Calu3 (cell line): ENCODE measurements at regions not wholly inside any gene's neighbourhood (a gene's known extent, or its start where the extent isn't known, plus 50 kb on each side); places are given as distances from the start of the nearest gene placed in this dataset.

ENCODE experiments used
- BruUV-seq: library from RNA; stranded (reverse); fragments of 400-500 nt; replicated peaks from 2 replicates; lab custom pipeline; 2021; lab: Mats Ljungman, UMichigan
- CTCF ChIA-PET: fragments of 300-600 bp; sonication (Branson Sonifier 250); formaldehyde crosslinking; loops from one replicate; lab custom pipeline; 2022; ENCODE audit warnings: antibody characterized with exemption; lab: Charles Lee
- DNase-seq: peaks from one replicate; pipeline ENCODE4 v3.0.0; 2022
- H3K27ac Mint-ChIP-seq: one replicate; pipeline ENCODE4 v1.8.0; 2022; ENCODE audit warnings: mixed read lengths; ENCODE audit not compliant: unreplicated experiment
- H3K27me3 Mint-ChIP-seq: one replicate; pipeline ENCODE4 v1.8.0; 2022; ENCODE audit warnings: mixed read lengths; ENCODE audit not compliant: unreplicated experiment
- H3K36me3 Mint-ChIP-seq: one replicate; pipeline ENCODE4 v1.8.0; 2022; ENCODE audit warnings: mild to moderate bottlenecking, moderate library complexity, mixed read lengths; ENCODE audit not compliant: insufficient read depth, unreplicated experiment
- H3K4me1 Mint-ChIP-seq: one replicate; pipeline ENCODE4 v1.8.0; 2022; ENCODE audit warnings: mild to moderate bottlenecking, low read depth, mixed read lengths; ENCODE audit not compliant: unreplicated experiment
- H3K4me3 Mint-ChIP-seq: one replicate; pipeline ENCODE4 v1.8.0; 2022; ENCODE audit warnings: mild to moderate bottlenecking, low read depth, moderate library complexity, mixed read lengths; ENCODE audit not compliant: unreplicated experiment
- H3K9me3 Mint-ChIP-seq: one replicate; pipeline ENCODE4 v1.8.0; 2022; ENCODE audit warnings: low read depth, mixed read lengths; ENCODE audit not compliant: unreplicated experiment
- intact Hi-C: fragments of 100-400 bp; cut with micrococcal nuclease; formaldehyde crosslinking; loops from one replicate; pipeline ENCODE4 v1.10.0; 2022; ENCODE audit not compliant: unreplicated experiment
- TF ChIP-seq, protein P1 (sequence below): fragments of 200-600 bp; IDR thresholded peaks from one replicate; pipeline ENCODE4 v1.8.0; 2022; ENCODE audit warnings: antibody characterized with exemption; ENCODE audit not compliant: unreplicated experiment

DNA sequence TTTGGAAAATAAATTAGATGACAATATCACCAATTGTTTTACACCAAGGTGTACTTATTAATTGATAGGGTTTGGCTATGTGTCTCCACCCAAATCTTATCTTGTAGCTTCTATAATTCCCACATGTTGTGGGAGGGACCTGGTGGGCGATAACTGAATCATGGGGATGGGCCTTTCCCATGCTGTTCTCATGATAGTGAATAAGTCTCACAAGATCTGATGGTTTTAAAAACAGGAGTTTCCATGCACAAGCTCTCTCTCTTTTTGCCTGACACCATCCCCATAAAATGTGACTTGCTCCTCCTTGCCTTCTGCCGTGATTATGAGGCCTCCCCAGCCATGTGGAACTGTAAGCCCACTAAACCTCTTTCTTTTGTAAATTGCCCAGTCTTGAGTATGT, 131.0 kb upstream of the LMO4 start:
- DNase-seq: no peak
- no peak overlapping the region for H3K27ac Mint-ChIP-seq
- no peaks in the 10 kb centered on the region for H3K27me3 Mint-ChIP-seq
- peaks cover 19% of the 10 kb centered on the region for H3K4me1 Mint-ChIP-seq
- CTCF ChIA-PET: no interaction called here
- H3K36me3 Mint-ChIP-seq: no peaks in the 10 kb centered on the region
- H3K9me3 Mint-ChIP-seq: peaks cover 6% of the 10 kb centered on the region
- H3K4me3 Mint-ChIP-seq: no peak overlapping the region
- intact Hi-C loops: no loop called here
- no TSS peak for BruUV-seq
- TF ChIP-seq, protein P1, sequence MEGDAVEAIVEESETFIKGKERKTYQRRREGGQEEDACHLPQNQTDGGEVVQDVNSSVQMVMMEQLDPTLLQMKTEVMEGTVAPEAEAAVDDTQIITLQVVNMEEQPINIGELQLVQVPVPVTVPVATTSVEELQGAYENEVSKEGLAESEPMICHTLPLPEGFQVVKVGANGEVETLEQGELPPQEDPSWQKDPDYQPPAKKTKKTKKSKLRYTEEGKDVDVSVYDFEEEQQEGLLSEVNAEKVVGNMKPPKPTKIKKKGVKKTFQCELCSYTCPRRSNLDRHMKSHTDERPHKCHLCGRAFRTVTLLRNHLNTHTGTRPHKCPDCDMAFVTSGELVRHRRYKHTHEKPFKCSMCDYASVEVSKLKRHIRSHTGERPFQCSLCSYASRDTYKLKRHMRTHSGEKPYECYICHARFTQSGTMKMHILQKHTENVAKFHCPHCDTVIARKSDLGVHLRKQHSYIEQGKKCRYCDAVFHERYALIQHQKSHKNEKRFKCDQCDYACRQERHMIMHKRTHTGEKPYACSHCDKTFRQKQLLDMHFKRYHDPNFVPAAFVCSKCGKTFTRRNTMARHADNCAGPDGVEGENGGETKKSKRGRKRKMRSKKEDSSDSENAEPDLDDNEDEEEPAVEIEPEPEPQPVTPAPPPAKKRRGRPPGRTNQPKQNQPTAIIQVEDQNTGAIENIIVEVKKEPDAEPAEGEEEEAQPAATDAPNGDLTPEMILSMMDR: no peak

DNA sequence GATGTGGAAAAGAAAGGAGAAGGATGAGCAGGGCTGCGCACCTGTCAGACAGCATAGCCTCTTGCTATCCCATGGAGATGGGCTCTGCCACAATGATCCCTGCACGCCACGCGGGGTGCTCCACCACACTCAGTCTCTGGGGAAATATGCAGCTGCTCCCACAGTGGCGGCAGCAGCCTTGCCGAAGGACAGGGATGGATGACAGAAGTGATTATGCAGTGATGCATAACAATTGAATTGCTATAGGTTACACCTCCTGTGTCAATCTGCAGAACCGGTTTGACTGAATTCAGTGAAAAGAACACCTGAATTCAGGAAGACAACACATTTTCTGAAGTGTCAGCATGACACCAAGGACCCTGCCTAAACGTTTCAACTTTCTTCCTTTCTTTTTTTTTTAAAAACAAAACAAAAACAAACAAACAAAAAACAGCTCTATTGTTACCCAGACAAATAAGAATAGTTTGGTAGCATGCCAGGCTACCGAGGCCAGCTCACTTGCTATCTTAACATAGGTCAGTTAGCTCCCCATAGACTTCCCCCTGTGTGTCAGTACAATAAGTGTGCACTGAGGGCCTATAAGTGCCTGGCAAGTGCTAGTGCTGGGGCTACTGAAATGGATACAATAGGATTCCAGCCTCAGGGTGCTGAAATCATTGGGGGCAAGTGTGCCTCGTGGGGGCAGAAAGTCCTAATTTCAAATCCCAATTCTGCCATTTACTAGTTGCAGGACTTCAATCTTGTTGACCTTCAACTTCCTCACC, 127.6 kb upstream of the LMO4 start:
- CTCF ChIA-PET: interaction anchor here (1.2 kb wide), 1 partner anchor 133 kb away, joined by 4 read pairs; no protein-coding TSS in a partner anchor
- H3K36me3 Mint-ChIP-seq: no peaks in the 10 kb centered on the region
- TF ChIP-seq, protein P1: no peak
- peak; percentile 53 for DNase-seq
- intact Hi-C loops: loop anchor here (5.0 kb wide), 1 partner anchor 49 kb away; no protein-coding TSS in a partner anchor
- peaks cover 19% of the 10 kb centered on the region for H3K4me1 Mint-ChIP-seq
- no peaks in the 10 kb centered on the region for H3K27me3 Mint-ChIP-seq
- no TSS peak for BruUV-seq
- H3K9me3 Mint-ChIP-seq: no peaks in the 10 kb centered on the region
- no peak overlapping the region for H3K4me3 Mint-ChIP-seq
- H3K27ac Mint-ChIP-seq: no peak overlapping the region

DNA sequence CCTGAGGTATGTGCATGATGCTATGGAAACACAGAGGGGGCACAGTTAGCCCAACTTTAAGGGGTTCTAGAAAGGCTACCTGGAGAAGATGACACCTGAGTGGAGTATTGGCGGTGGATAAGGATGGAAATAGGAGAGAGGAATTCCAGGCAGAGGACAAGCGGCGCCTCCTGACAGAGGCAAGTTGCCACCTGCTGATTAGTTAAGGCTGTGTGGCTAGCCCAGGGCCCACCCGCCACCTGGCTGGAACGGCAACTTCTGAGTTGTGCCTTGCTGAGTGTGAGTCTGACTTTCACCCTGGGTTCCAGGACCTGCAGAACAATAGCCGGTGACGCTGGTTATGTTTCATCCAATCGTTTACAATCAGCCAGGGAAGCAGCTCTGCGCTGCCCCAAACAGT, 126.9 kb upstream of the LMO4 start:
- no TSS peak for BruUV-seq
- Mint-ChIP-seq H3K9me3 (no peaks in the 10 kb centered on the region), H3K27me3 (no peaks in the 10 kb centered on the region), H3K4me3 (no peak overlapping the region), H3K4me1 (peaks cover 19% of the 10 kb centered on the region), H3K27ac (no peak overlapping the region), H3K36me3 (no peaks in the 10 kb centered on the region)
- TF ChIP-seq, protein P1: no peak
- CTCF ChIA-PET: no interaction called here
- intact Hi-C loops: loop anchor here (5.0 kb wide), 1 partner anchor 49 kb away; no protein-coding TSS in a partner anchor
- DNase-seq: no peak

DNA sequence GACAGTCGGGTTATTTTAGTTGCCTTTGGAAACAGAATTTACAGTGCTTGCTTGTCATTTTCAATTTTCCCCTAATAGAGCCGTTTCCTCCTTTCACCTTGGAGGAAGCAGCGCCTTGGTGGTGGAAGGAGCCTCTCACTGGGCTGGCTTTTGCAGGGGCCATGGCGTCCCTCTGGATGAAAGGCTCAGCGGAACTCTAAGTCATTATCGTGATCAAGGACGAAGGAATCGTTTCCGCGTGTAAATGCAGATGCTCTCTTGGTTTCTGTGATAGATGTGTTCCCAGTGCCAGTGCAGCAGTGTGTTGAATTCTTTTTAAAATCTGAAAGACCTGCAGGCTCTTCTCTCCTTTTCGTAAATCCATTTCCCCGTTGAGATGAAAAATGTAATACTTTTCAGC, 126.2 kb upstream of the LMO4 start:
- Mint-ChIP-seq H3K4me3 (no peak overlapping the region), H3K36me3 (no peaks in the 10 kb centered on the region), H3K4me1 (peaks cover 19% of the 10 kb centered on the region), H3K9me3 (no peaks in the 10 kb centered on the region), H3K27me3 (no peaks in the 10 kb centered on the region), H3K27ac (no peak overlapping the region)
- TF ChIP-seq, protein P1: no peak
- no TSS peak for BruUV-seq
- no peak for DNase-seq
- intact Hi-C loops: loop anchor here (5.0 kb wide), 1 partner anchor 50 kb away; no protein-coding TSS in a partner anchor
- CTCF ChIA-PET: no interaction called here
